SJSA1 (cell line): ENCODE measurements at regions not wholly inside any gene's neighbourhood (a gene's known extent, or its start where the extent isn't known, plus 50 kb on each side); places are given as distances from the start of the nearest gene placed in this dataset.
"Not testable (repeated sequence)": the region's sequence is repeated elsewhere in the genome, so short reads cannot be mapped to it uniquely, and the experiment has no call there.

Source experiments
- DNase-seq, 2 experiments: peaks; one replicate each; pipeline ENCODE4 v3.0.0-alpha.2; 2015 to 2020; ENCODE audit warnings: low spot score in 2 of 2, low read depth in 1 of 2
- H3K27ac ChIP-seq: fragments of 250-450 bp; sonication (Bioruptor Pico); 2 replicates; pipeline ENCODE4 v1.5.1; 2020; ENCODE audit warnings: mild to moderate bottlenecking, moderate library complexity
- H3K27me3 ChIP-seq: fragments of 250-450 bp; sonication (Bioruptor Pico); replicated peaks from 2 replicates; pipeline ENCODE4 v1.5.1; 2020; ENCODE audit warnings: mild to moderate bottlenecking, moderate library complexity
- H3K36me3 ChIP-seq: fragments of 250-450 bp; sonication (Bioruptor Pico); 2 replicates; pipeline ENCODE4 v1.5.1; 2020; ENCODE audit warnings: mild to moderate bottlenecking
- H3K4me1 ChIP-seq: fragments of 250-450 bp; sonication (Bioruptor Pico); replicated peaks from 2 replicates; pipeline ENCODE4 v1.6.1; 2021; ENCODE audit warnings: mild to moderate bottlenecking
- H3K4me3 ChIP-seq: fragments of 250-450 bp; sonication (Bioruptor Pico); 2 replicates; pipeline ENCODE4 v1.5.1; 2020; ENCODE audit warnings: mild to moderate bottlenecking
- H3K9me3 ChIP-seq: fragments of 250-450 bp; sonication (Bioruptor Pico); replicated peaks from 2 replicates; pipeline ENCODE4 v1.5.1; 2020; ENCODE audit warnings: mild to moderate bottlenecking

- Histone ChIP-seq H3K27ac (no peak overlapping the region), H3K9me3 (no peaks in the 10 kb centered on the region; the same call in 1 of the 2 replicates), H3K27me3 (no peaks in the 10 kb centered on the region), H3K4me1 (no peaks in the 10 kb centered on the region), H3K4me3 (no peak overlapping the region), H3K36me3 (no peaks in the 10 kb centered on the region)
- no peak for DNase-seq
Observed at GRCh38 chr4:120554086-120554485, 368.4 kb downstream of the PRDM5 start.

GRCh38 chr4:120550624-120551220 is 371.8 kb downstream of the PRDM5 start:
- not testable (repeated sequence) for H3K9me3 ChIP-seq, DNase-seq, H3K27ac ChIP-seq, H3K27me3 ChIP-seq, H3K4me3 ChIP-seq, H3K36me3 ChIP-seq, H3K4me1 ChIP-seq

- no peaks in the 10 kb centered on the region; the same call in 1 of the 2 replicates for H3K9me3 ChIP-seq
- H3K4me1 ChIP-seq: no peaks in the 10 kb centered on the region
- no peak overlapping the region for H3K4me3 ChIP-seq
- no peak overlapping the region for H3K27ac ChIP-seq
- DNase-seq: no peak
- no peaks in the 10 kb centered on the region for H3K27me3 ChIP-seq
- no peaks in the 10 kb centered on the region for H3K36me3 ChIP-seq
Observed at GRCh38 chr4:120549011-120549570, 373.4 kb downstream of the PRDM5 start.

- Histone ChIP-seq H3K4me3 (no peak overlapping the region), H3K27me3 (no peaks in the 10 kb centered on the region), H3K9me3 (no peaks in the 10 kb centered on the region), H3K36me3 (no peaks in the 10 kb centered on the region), H3K27ac (no peak overlapping the region), H3K4me1 (no peaks in the 10 kb centered on the region)
- DNase-seq: no peak
Observed at GRCh38 chr4:120545391-120545790, 377.1 kb downstream of the PRDM5 start.

- Histone ChIP-seq H3K4me3 (no peak overlapping the region), H3K4me1 (no peaks in the 10 kb centered on the region), H3K27me3 (no peaks in the 10 kb centered on the region), H3K27ac (no peak overlapping the region), H3K9me3 (no peaks in the 10 kb centered on the region), H3K36me3 (no peaks in the 10 kb centered on the region)
- no peak for DNase-seq
Observed at GRCh38 chr4:120544838-120545237, 377.7 kb downstream of the PRDM5 start.

GRCh38 chr4:120540625-120541024 is 381.9 kb downstream of the PRDM5 start:
- no peaks in the 10 kb centered on the region for H3K27me3 ChIP-seq
- DNase-seq: no peak
- H3K27ac ChIP-seq: no peak overlapping the region
- H3K4me3 ChIP-seq: no peak overlapping the region
- H3K9me3 ChIP-seq: no peaks in the 10 kb centered on the region
- no peaks in the 10 kb centered on the region for H3K36me3 ChIP-seq
- H3K4me1 ChIP-seq: no peaks in the 10 kb centered on the region

- Histone ChIP-seq H3K4me1 (no peaks in the 10 kb centered on the region), H3K9me3 (no peaks in the 10 kb centered on the region), H3K4me3 (no peak overlapping the region), H3K27me3 (no peaks in the 10 kb centered on the region), H3K36me3 (no peaks in the 10 kb centered on the region), H3K27ac (no peak overlapping the region)
- DNase-seq: no peak
Observed at GRCh38 chr4:120536884-120537283, 385.6 kb downstream of the PRDM5 start.

GRCh38 chr4:120528428-120528827 is 394.1 kb downstream of the PRDM5 start:
- no peak for DNase-seq

GRCh38 chr4:120526033-120526432 is 396.5 kb downstream of the PRDM5 start:
- Histone ChIP-seq H3K4me3 (no peak overlapping the region), H3K27ac (no peak overlapping the region), H3K4me1 (no peaks in the 10 kb centered on the region), H3K36me3 (no peaks in the 10 kb centered on the region), H3K27me3 (no peaks in the 10 kb centered on the region), H3K9me3 (no peaks in the 10 kb centered on the region)
- no peak for DNase-seq

More at GRCh38 chr4:120528428-120528827, 394.1 kb downstream of the PRDM5 start:
- no peaks in the 10 kb centered on the region for H3K4me1 ChIP-seq
- no peaks in the 10 kb centered on the region for H3K27me3 ChIP-seq
- H3K4me3 ChIP-seq: no peak overlapping the region
- H3K9me3 ChIP-seq: no peaks in the 10 kb centered on the region
- H3K27ac ChIP-seq: no peak overlapping the region
- no peaks in the 10 kb centered on the region for H3K36me3 ChIP-seq

- Histone ChIP-seq H3K27me3 (no peaks in the 10 kb centered on the region), H3K4me1 (no peaks in the 10 kb centered on the region), H3K27ac (no peak overlapping the region), H3K9me3 (no peaks in the 10 kb centered on the region), H3K4me3 (no peak overlapping the region), H3K36me3 (no peaks in the 10 kb centered on the region)
- DNase-seq: no peak
Observed at GRCh38 chr4:120525106-120525505, 397.4 kb downstream of the PRDM5 start.

GRCh38 chr4:120524237-120524636 is 398.3 kb downstream of the PRDM5 start:
- Histone ChIP-seq H3K9me3 (no peaks in the 10 kb centered on the region), H3K4me1 (no peaks in the 10 kb centered on the region), H3K27me3 (no peaks in the 10 kb centered on the region), H3K27ac (no peak overlapping the region), H3K4me3 (no peak overlapping the region), H3K36me3 (no peaks in the 10 kb centered on the region)
- DNase-seq: no peak

- no peaks in the 10 kb centered on the region for H3K27me3 ChIP-seq
- H3K9me3 ChIP-seq: no peaks in the 10 kb centered on the region
- H3K27ac ChIP-seq: no peak overlapping the region
- H3K4me1 ChIP-seq: no peaks in the 10 kb centered on the region; the same call in 1 of the 2 replicates
- no peak overlapping the region for H3K4me3 ChIP-seq
- H3K36me3 ChIP-seq: no peaks in the 10 kb centered on the region
- no peak for DNase-seq
Observed at GRCh38 chr4:120520761-120521160, 401.8 kb downstream of the PRDM5 start.

- Histone ChIP-seq H3K27ac (no peak overlapping the region), H3K27me3 (no peaks in the 10 kb centered on the region), H3K36me3 (no peaks in the 10 kb centered on the region), H3K4me3 (no peak overlapping the region), H3K9me3 (no peaks in the 10 kb centered on the region), H3K4me1 (no peaks in the 10 kb centered on the region; the same call in 1 of the 2 replicates)
- DNase-seq: peak; percentile 48 to 65
Observed at GRCh38 chr4:120517966-120518365, 404.6 kb downstream of the PRDM5 start.

GRCh38 chr4:120509719-120510118 is 412.8 kb downstream of the PRDM5 start:
- Histone ChIP-seq H3K27me3 (no peaks in the 10 kb centered on the region), H3K27ac (no peak overlapping the region), H3K9me3 (no peaks in the 10 kb centered on the region; the same call in 1 of the 2 replicates), H3K4me1 (no peaks in the 10 kb centered on the region), H3K36me3 (no peaks in the 10 kb centered on the region), H3K4me3 (no peak overlapping the region)
- no peak for DNase-seq

GRCh38 chr4:120509222-120509621 is 413.3 kb downstream of the PRDM5 start:
- Histone ChIP-seq H3K36me3 (no peaks in the 10 kb centered on the region), H3K9me3 (no peaks in the 10 kb centered on the region; the same call in 1 of the 2 replicates)
- DNase-seq: no peak

More at GRCh38 chr4:120509222-120509621, 413.3 kb downstream of the PRDM5 start:
- no peak overlapping the region for H3K27ac ChIP-seq
- no peaks in the 10 kb centered on the region for H3K4me1 ChIP-seq
- no peaks in the 10 kb centered on the region for H3K27me3 ChIP-seq
- H3K4me3 ChIP-seq: no peak overlapping the region
